ENCODE measurements at regions not wholly inside any gene's neighbourhood (a gene's known extent, or its start where the extent isn't known, plus 50 kb on each side); places are given as distances from the start of the nearest gene placed in this dataset.
"Not testable (repeated sequence)": the region's sequence is repeated elsewhere in the genome, so short reads cannot be mapped to it uniquely, and the experiment has no call there.

DNA sequence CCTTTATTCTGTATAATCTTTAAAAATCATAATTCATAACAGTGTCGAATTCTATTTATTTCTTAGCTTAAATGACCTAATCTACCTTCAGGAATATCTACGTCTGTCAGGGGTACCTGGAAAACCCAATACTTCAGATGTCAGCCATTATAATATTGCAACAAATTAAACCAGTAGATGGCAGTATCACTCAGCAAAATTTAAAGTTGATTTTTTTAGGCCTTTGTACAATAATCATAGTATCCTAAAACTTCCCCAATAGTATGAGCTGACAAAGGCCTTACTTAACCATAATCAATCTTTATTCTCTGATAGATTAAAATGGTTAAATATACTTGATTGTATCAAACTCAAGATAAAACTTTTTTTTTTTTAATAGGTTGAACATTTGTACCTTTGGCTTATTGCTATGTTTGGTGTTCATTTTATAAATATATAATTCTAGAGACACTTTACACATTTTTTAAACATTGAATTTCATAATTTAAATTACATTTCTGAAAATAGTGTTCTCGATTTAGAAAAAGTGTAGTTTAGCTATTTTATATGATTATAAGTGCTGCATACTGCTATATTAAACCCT is 830.2 kb upstream of the SPRY2 start:
- Histone ChIP-seq H3K9me3 (replicated peaks in 1 of 2; ENCODE audit: control insufficient read depth in 1 of 2, insufficient read depth in 1 of 2, low read length in 2 of 2) (no peaks in the 10 kb centered on the region), H3K36me3 (replicated peaks in 1 of 2; ENCODE audit: control insufficient read depth in 1 of 2, insufficient read depth in 2 of 2, low read length in 2 of 2) (no peaks in the 10 kb centered on the region), H3K9ac (ENCODE audit: insufficient read depth, low read length, poor library complexity, severe bottlenecking) (no peak overlapping the region), H3K4me3 (replicated peaks in 1 of 3; ENCODE audit: low read depth in 2 of 3, low read length in 3 of 3) (no peak overlapping the region), H3K4me2 (replicated peaks; ENCODE audit: extremely low read depth, low read length, poor library complexity, severe bottlenecking) (no peak overlapping the region), H2AFZ (ENCODE audit: insufficient read depth, low read depth, low read length, poor library complexity, severe bottlenecking) (no peak overlapping the region), H4K20me1 (ENCODE audit: insufficient read depth, low read length) (no peaks in the 10 kb centered on the region), H3K27ac (ENCODE audit: low read depth in 1 of 2, low read length in 2 of 2) (no peak overlapping the region), H3K4me1 (ENCODE audit: control insufficient read depth in 1 of 2, insufficient read depth in 2 of 2, low read length in 2 of 2) (no peaks in the 10 kb centered on the region), H3K27me3 (ENCODE audit: control insufficient read depth in 2 of 2, insufficient read depth in 2 of 2, low read length in 2 of 2) (no peaks in the 10 kb centered on the region), H3K79me2 (ENCODE audit: insufficient read depth, low read length) (no peaks in the 10 kb centered on the region)
- no peak for DNase-seq
- intact Hi-C loops (cut with micrococcal nuclease): no loop called here
- Mint-ChIP-seq H3K27me3 (ENCODE audit: low read depth in 3 of 3) (peaks cover 0 to 2% (median 0%) of the 10 kb centered on the region in 3 donors), H3K4me3 (no peak overlapping the region), H3K36me3 (no peaks in the 10 kb centered on the region), H3K9me3 (peaks cover 0 to 1% (median 0%) of the 10 kb centered on the region in 7 donors), H3K4me1 (no peaks in the 10 kb centered on the region), H3K27ac (no peak overlapping the region)
- WGBS (ENCODE audit: insufficient coverage): no CpG with 5 or more reads among the region's 3 CpGs
- TF ChIP-seq, protein P1, sequence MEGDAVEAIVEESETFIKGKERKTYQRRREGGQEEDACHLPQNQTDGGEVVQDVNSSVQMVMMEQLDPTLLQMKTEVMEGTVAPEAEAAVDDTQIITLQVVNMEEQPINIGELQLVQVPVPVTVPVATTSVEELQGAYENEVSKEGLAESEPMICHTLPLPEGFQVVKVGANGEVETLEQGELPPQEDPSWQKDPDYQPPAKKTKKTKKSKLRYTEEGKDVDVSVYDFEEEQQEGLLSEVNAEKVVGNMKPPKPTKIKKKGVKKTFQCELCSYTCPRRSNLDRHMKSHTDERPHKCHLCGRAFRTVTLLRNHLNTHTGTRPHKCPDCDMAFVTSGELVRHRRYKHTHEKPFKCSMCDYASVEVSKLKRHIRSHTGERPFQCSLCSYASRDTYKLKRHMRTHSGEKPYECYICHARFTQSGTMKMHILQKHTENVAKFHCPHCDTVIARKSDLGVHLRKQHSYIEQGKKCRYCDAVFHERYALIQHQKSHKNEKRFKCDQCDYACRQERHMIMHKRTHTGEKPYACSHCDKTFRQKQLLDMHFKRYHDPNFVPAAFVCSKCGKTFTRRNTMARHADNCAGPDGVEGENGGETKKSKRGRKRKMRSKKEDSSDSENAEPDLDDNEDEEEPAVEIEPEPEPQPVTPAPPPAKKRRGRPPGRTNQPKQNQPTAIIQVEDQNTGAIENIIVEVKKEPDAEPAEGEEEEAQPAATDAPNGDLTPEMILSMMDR (IDR thresholded peaks at IDR 0.05): peak; percentile 15

DNA sequence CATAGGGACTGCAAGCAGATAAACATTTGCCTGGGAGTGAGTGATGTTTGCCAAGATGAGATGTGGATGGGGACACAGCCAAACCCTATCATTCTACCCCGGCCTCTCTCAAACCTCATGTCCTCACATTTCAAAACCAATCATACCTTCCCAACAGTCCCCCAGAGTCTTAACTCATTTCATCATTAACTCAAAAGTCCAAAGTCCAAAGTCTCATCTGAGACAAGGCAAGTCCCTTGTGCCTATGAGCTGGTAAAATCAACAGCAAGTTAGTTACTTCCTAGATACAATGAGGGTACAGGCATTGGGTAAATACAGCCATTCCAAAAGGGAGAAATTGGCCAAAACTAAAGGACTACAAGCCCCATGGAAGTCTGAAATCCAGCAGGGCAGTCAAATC is 822.9 kb upstream of the SPRY2 start:
- H3K4me2 ChIP-seq (replicated peaks; ENCODE audit: extremely low read depth, low read length, poor library complexity, severe bottlenecking); H4K20me1 ChIP-seq (ENCODE audit: insufficient read depth, low read length); H3K4me1 ChIP-seq (ENCODE audit: control insufficient read depth in 1 of 2, insufficient read depth in 2 of 2, low read length in 2 of 2); H3K4me3 Mint-ChIP-seq; H3K36me3 Mint-ChIP-seq; H3K9me3 ChIP-seq (replicated peaks in 1 of 2; ENCODE audit: control insufficient read depth in 1 of 2, insufficient read depth in 1 of 2, low read length in 2 of 2); intact Hi-C loops (cut with micrococcal nuclease); H3K27me3 Mint-ChIP-seq (ENCODE audit: low read depth in 3 of 3); H3K9ac ChIP-seq (ENCODE audit: insufficient read depth, low read length, poor library complexity, severe bottlenecking); H3K27me3 ChIP-seq (ENCODE audit: control insufficient read depth in 2 of 2, insufficient read depth in 2 of 2, low read length in 2 of 2); H3K27ac Mint-ChIP-seq; DNase-seq; H3K27ac ChIP-seq (ENCODE audit: low read depth in 1 of 2, low read length in 2 of 2); H3K36me3 ChIP-seq (replicated peaks in 1 of 2; ENCODE audit: control insufficient read depth in 1 of 2, insufficient read depth in 2 of 2, low read length in 2 of 2); H3K79me2 ChIP-seq (ENCODE audit: insufficient read depth, low read length); H3K4me3 ChIP-seq (replicated peaks in 1 of 3; ENCODE audit: low read depth in 2 of 3, low read length in 3 of 3); H2AFZ ChIP-seq (ENCODE audit: insufficient read depth, low read depth, low read length, poor library complexity, severe bottlenecking); H3K4me1 Mint-ChIP-seq; H3K9me3 Mint-ChIP-seq: not testable (repeated sequence)
- WGBS (ENCODE audit: insufficient coverage): no CpG with 5 or more reads among the region's 1 CpG

Data from CD14-positive monocyte (primary cell).